Panc1 (cell line): ENCODE measurements at regions not wholly inside any gene's neighbourhood (a gene's known extent, or its start where the extent isn't known, plus 50 kb on each side); places are given as distances from the start of the nearest gene placed in this dataset.

Experiments used
- ATAC-seq: fragments of 200-7000 bp; cut with Tn5 transposase; 2 replicates; pipeline ENCODE4 v1.9.1; 2020; ENCODE audit warnings: mild to moderate bottlenecking, moderate library complexity
- BruUV-seq: library from RNA; stranded (reverse); fragments of 400-500 nt; replicated peaks from 2 replicates; lab custom pipeline; 2021; lab: Mats Ljungman, UMichigan
- CTCF ChIA-PET: fragments of 300-600 bp; sonication (Branson Sonifier 250); formaldehyde crosslinking; loops from one replicate; lab custom pipeline; 2022; ENCODE audit warnings: antibody characterized with exemption; lab: Charles Lee
- POLR2A ChIA-PET: fragments of 300-600 bp; sonication (Branson Sonifier 250); formaldehyde crosslinking; loops from one replicate; lab custom pipeline; 2022; ENCODE audit warnings: antibody characterized with exemption; lab: Charles Lee
- DNase-seq: peaks from one replicate; pipeline ENCODE4 v3.0.0-alpha.2; 2010; ENCODE audit warnings: low read depth, low spot score
- H3K27ac ChIP-seq: 2 replicates; pipeline ENCODE4 v1.5.1; 2011; ENCODE audit warnings: mild to moderate bottlenecking, low read length, inconsistent platforms
- H3K27me3 ChIP-seq: fragments of 200-500 bp; sonication (Bioruptor generic); 2 replicates; pipeline ENCODE4 v1.6.0; 2014; ENCODE audit warnings: low read length, inconsistent platforms; ENCODE audit not compliant: control insufficient read depth, insufficient read depth
- H3K36me3 ChIP-seq: fragments of 200-500 bp; sonication (Bioruptor generic); 2 replicates; pipeline ENCODE4 v1.5.1; 2014; ENCODE audit warnings: inconsistent platforms, mild to moderate bottlenecking, low read length, moderate library complexity; ENCODE audit not compliant: control insufficient read depth, insufficient read depth
- H3K4me1 ChIP-seq: 2 replicates; pipeline ENCODE4 v1.5.1; 2011; ENCODE audit warnings: inconsistent platforms, mild to moderate bottlenecking, low read length, moderate library complexity; ENCODE audit not compliant: control insufficient read depth, insufficient read depth
- H3K4me3 ChIP-seq, 2 experiments: 2 replicates each; pipeline ENCODE4 v1.5.1; 2011 to 2012; ENCODE audit warnings: low read depth in 2 of 2, low read length in 2 of 2, mild to moderate bottlenecking in 2 of 2, inconsistent platforms in 1 of 2, moderate library complexity in 1 of 2
- H3K9me3 ChIP-seq: fragments of 200-500 bp; sonication (Bioruptor generic); 2 replicates; pipeline ENCODE4 v1.5.1; 2014; ENCODE audit warnings: low read depth, mild to moderate bottlenecking, inconsistent platforms, low read length, moderate library complexity; ENCODE audit not compliant: control insufficient read depth, insufficient read depth
- POLR2AphosphoS5 ChIP-seq: IDR thresholded peaks from 2 replicates; pipeline ENCODE4 v1.6.1; 2012; ENCODE audit warnings: mild to moderate bottlenecking, low read depth, low read length, moderate library complexity
- SIN3A ChIP-seq: IDR thresholded peaks from 2 replicates; pipeline ENCODE4 v1.6.1; 2012; ENCODE audit warnings: low read depth, mild to moderate bottlenecking, low read length, moderate library complexity, borderline replicate concordance; ENCODE audit not compliant: insufficient read depth
- TCF7L2 ChIP-seq: IDR thresholded peaks from 2 replicates; pipeline ENCODE4 v1.6.1; 2011; ENCODE audit warnings: mild to moderate bottlenecking, low read depth, low read length, inconsistent platforms
- in situ Hi-C: cut with HindIII; loops from 2 replicates; pipeline ENCODE4 v1.10.0; 2016; ENCODE audit warnings: low sequenced_read_pairs, low pct_unique_long_range_greater_than_20kb
- intact Hi-C: fragments of 100-400 bp; cut with micrococcal nuclease; formaldehyde crosslinking; loops from one replicate; pipeline ENCODE4 v1.10.0; 2022; ENCODE audit not compliant: unreplicated experiment
- TF ChIP-seq, protein P1 (sequence below), 2 experiments: IDR thresholded peaks; 2 replicates each; pipeline ENCODE4 v1.6.1; 2011 to 2012; ENCODE audit warnings: low read depth in 2 of 2, control low read depth in 1 of 2, low read length in 1 of 2, mild to moderate bottlenecking in 1 of 2, moderate library complexity in 1 of 2; ENCODE audit not compliant: insufficient read depth in 1 of 2
- TF ChIP-seq, protein P2 (sequence below): fragments of 450-650 bp; IDR thresholded peaks from 2 replicates; pipeline ENCODE4 v1.5.1; 2017; ENCODE audit warnings: mild to moderate bottlenecking

DNA sequence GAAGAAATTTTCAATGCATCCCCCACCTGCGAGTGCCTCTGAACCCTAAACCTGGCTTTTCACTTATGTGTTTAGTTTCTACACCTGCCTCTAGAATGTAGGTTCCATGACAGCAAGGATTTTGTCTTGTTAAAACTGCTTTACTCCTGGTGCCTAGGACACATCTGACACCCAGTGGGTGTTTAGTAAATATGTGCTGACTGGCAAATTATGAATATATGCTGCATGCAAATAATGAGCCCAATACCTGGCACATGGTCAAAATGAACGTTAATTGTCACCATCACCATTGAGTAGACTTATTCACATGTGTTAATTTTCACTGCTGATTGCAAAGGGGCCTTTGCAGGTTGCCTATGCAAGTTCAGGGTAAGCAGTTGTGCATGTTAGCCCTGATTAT, 249.9 kb upstream of the WWC1 start:
- Histone ChIP-seq H3K27me3 (peaks cover 2% of the 10 kb centered on the region; the same call in 1 of the 2 replicates), H3K4me3 (no peak overlapping the region), H3K36me3 (no peaks in the 10 kb centered on the region), H3K27ac (no peak overlapping the region), H3K9me3 (no peaks in the 10 kb centered on the region), H3K4me1 (peaks cover 3% of the 10 kb centered on the region; the same call in 1 of the 2 replicates)
- no peak for DNase-seq
- no TSS peak for BruUV-seq
- ATAC-seq, result no peak
- no peak for TF ChIP-seq POLR2AphosphoS5
- in situ Hi-C loops (no loop called here), intact Hi-C loops (no loop called here)
- POLR2A ChIA-PET, result no interaction called here
- CTCF ChIA-PET, result no interaction called here

DNA sequence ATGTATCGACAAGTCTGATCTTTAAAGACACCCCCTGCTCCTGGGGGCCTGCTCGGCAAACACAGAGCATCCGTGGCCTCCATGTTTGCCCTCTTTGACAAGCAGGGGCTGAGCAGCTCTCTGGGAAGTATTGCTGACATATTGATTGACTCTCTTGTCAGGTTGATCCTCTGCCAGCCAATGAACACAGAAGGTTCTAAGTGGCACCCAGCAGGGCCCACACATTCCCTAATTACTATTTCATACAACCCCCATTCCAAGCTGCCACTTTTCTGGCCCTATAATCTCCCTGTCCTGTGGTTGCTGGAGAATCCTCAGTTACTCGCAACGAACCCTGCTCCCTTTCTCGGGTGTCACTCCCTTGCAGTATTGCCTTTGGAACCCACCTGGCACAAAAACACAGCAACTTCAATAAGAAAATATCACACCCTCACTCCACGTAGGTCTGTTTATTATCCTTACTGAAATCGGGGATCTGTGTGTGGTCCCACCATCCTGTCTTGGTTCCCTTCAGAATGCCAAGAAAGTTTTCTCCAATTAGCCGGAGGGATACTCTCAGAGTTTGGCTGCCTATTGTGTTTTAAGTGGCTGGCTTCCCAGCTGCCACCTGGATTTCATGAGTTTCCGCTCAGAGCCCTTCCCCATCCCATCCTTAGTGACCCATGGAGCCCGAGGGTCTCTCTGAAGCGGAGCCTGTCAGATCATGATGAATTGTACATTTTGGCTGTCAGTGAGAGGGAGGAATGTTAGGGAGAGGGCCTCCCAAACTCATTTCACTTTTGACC, 249.0 kb upstream of the WWC1 start:
- ChIA-PET CTCF (no interaction called here), POLR2A (no interaction called here)
- no peaks in the 10 kb centered on the region for H3K9me3 ChIP-seq
- H3K4me3 ChIP-seq, result no peak overlapping the region
- no peaks in the 10 kb centered on the region for H3K36me3 ChIP-seq
- no peak for DNase-seq
- H3K4me1 ChIP-seq, result peaks cover 3% of the 10 kb centered on the region; the same call in 1 of the 2 replicates
- ATAC-seq, result no peak
- H3K27ac ChIP-seq, result no peak overlapping the region
- BruUV-seq, result no TSS peak
- TF ChIP-seq, protein P1, sequence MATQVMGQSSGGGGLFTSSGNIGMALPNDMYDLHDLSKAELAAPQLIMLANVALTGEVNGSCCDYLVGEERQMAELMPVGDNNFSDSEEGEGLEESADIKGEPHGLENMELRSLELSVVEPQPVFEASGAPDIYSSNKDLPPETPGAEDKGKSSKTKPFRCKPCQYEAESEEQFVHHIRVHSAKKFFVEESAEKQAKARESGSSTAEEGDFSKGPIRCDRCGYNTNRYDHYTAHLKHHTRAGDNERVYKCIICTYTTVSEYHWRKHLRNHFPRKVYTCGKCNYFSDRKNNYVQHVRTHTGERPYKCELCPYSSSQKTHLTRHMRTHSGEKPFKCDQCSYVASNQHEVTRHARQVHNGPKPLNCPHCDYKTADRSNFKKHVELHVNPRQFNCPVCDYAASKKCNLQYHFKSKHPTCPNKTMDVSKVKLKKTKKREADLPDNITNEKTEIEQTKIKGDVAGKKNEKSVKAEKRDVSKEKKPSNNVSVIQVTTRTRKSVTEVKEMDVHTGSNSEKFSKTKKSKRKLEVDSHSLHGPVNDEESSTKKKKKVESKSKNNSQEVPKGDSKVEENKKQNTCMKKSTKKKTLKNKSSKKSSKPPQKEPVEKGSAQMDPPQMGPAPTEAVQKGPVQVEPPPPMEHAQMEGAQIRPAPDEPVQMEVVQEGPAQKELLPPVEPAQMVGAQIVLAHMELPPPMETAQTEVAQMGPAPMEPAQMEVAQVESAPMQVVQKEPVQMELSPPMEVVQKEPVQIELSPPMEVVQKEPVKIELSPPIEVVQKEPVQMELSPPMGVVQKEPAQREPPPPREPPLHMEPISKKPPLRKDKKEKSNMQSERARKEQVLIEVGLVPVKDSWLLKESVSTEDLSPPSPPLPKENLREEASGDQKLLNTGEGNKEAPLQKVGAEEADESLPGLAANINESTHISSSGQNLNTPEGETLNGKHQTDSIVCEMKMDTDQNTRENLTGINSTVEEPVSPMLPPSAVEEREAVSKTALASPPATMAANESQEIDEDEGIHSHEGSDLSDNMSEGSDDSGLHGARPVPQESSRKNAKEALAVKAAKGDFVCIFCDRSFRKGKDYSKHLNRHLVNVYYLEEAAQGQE (IDR thresholded peaks at IDR 0.05; ENCODE audit: insufficient read depth in 1 of 2, low read depth in 2 of 2, low read length in 1 of 2), result no peak
- TF ChIP-seq POLR2AphosphoS5 (no peak), TCF7L2 (no peak), SIN3A (no peak)
- TF ChIP-seq, protein P2, sequence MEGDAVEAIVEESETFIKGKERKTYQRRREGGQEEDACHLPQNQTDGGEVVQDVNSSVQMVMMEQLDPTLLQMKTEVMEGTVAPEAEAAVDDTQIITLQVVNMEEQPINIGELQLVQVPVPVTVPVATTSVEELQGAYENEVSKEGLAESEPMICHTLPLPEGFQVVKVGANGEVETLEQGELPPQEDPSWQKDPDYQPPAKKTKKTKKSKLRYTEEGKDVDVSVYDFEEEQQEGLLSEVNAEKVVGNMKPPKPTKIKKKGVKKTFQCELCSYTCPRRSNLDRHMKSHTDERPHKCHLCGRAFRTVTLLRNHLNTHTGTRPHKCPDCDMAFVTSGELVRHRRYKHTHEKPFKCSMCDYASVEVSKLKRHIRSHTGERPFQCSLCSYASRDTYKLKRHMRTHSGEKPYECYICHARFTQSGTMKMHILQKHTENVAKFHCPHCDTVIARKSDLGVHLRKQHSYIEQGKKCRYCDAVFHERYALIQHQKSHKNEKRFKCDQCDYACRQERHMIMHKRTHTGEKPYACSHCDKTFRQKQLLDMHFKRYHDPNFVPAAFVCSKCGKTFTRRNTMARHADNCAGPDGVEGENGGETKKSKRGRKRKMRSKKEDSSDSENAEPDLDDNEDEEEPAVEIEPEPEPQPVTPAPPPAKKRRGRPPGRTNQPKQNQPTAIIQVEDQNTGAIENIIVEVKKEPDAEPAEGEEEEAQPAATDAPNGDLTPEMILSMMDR, result no peak
- in situ Hi-C loops (no loop called here), intact Hi-C loops (no loop called here)
- H3K27me3 ChIP-seq, result peaks cover 2% of the 10 kb centered on the region; the same call in 1 of the 2 replicates

DNA sequence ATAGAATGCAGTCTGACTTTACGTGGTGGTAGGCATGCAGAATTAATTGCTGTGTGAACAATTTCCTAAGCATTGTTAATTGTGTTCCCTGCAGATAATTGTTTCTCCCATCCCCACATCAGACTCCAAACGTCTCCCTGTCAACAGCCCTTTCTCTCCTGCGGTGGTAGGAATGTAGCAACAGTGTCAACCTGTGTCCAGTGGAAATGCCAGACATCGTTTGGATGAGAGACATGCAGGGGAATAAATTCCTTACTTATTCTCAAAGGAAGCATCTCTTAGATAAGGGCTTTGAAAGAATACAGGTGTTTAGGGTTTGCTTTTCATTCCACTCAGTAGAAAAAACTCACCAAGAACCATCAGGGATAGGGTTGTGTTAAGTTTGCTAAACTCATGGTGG, 245.3 kb upstream of the WWC1 start:
- POLR2A ChIA-PET, result no interaction called here
- CTCF ChIA-PET, result no interaction called here
- no peak for DNase-seq
- TF ChIP-seq SIN3A (no peak), POLR2AphosphoS5 (no peak), TCF7L2 (no peak)
- TF ChIP-seq, protein P1 (IDR thresholded peaks at IDR 0.05; ENCODE audit: insufficient read depth in 1 of 2, low read depth in 2 of 2, low read length in 1 of 2), result no peak
- TF ChIP-seq, protein P2, result no peak
- Histone ChIP-seq H3K27ac (no peak overlapping the region), H3K27me3 (peaks cover 5% of the 10 kb centered on the region), H3K9me3 (no peaks in the 10 kb centered on the region), H3K4me3 (no peak overlapping the region), H3K4me1 (no peaks in the 10 kb centered on the region), H3K36me3 (no peaks in the 10 kb centered on the region)
- intact Hi-C loops, result loop anchor here (2.0 kb wide), 2 partner anchors 323 to 463 kb away; no protein-coding TSS in a partner anchor
- BruUV-seq, result no TSS peak
- no peak for ATAC-seq
- in situ Hi-C loops, result no loop called here
